HG03095 (cell line): ENCODE measurements at regions not wholly inside any gene's neighbourhood (a gene's known extent, or its start where the extent isn't known, plus 50 kb on each side); places are given as distances from the start of the nearest gene placed in this dataset.
"Not testable (repeated sequence)": the region's sequence is repeated elsewhere in the genome, so short reads cannot be mapped to it uniquely, and the experiment has no call there.

Experiments
- ATAC-seq: cut with Tn5 transposase; IDR thresholded peaks from one replicate; pipeline ENCODE4 v1.9.1; 2021; ENCODE audit warnings: moderate library complexity; ENCODE audit not compliant: unreplicated experiment

DNA sequence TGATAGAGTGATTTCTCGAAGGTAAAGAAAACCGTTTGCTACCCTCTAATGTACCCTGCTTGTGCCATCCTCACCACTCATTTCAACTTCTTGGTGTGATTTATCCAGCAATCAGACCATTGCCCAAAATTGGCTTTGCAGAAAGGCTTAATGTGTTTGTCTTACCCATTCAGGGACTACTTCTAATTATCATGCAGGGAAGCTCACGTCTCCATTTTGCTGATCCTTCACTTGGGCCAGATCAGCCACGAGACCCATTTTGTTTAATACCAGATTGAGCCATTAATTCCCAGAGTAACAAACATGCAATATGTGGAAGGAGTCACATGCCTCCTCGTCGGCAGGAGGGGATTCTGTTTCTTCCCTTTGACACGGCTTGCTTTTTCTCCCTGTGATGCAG lies 51.1 kb upstream of the CRY1 start:
- no peak for ATAC-seq

DNA sequence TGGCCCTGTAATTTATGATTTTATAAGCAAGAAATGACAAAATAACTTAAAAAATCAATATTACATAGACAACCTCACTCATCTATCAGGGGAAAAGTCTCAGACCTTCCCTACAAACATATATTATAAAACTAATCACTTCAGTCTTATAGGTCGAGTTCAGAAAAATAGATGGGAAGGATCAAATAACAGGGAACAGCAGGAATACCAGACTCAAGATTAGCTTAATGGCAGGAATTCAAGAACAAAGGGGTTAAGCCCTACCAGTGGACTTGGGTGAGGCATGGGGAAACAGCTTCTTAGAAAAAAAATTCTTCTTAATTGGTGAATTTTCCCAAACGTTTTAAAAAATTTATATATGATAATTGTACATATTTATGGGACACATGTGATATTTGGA lies 51.6 kb upstream of the CRY1 start:
- ATAC-seq, result no peak

DNA sequence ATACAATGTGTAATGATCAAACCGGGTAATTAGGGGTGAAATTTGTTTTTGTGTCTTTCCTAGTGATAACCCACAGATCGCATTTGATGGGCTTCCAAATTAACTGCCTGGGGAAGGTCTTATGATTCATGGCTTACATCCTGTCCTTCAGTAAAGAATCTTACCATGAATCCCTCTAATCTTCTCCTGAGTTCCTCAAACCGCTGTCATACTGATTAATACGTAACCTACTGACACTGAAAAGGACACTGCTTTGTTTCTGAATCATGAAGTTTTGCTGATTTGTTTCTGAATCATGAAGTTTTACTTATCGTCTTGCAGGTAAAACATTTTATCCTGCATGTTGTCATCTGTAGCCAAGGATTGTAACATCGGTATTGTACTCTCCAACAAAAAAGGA lies 52.0 kb upstream of the CRY1 start:
- ATAC-seq, result no peak

DNA sequence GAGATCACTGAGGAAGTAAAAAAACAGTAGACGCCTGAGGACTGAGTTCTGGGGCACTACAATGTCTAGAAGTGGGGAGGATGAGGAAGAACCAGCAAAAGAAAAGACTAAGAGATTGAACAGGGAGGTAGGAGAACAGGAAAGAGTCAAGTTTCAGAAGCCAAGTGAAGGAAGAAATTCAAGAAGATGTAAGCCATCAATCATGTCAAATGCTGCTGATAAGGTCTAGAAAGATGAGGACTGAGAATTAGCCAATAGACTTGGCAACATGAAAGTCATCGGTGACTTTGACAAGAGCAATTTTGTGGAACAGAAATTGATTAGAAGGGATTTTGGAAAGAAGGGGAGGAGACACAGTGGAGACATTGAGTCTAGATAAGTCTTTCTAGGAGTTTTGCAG lies 54.8 kb upstream of the CRY1 start:
- ATAC-seq, result no peak

DNA sequence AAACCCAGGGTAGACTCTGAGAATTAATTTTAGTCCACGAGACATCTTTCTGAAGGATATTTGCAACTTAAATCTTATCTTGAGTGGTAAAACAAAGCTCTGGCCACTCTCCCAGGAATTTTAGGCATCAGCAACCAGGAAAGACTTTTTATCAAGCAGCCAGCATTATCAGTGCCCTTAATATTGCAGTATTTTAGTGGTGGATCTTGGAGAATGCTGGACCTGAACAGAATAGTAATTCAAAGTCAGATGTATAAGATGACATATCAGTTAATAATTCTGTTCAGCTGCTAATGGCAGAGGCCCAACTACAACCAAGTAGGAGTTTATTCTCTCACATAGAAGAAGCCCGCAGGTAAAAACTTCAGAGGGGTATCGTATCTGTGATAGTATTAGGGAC lies 59.0 kb upstream of the CRY1 start:
- ATAC-seq, result no peak

DNA sequence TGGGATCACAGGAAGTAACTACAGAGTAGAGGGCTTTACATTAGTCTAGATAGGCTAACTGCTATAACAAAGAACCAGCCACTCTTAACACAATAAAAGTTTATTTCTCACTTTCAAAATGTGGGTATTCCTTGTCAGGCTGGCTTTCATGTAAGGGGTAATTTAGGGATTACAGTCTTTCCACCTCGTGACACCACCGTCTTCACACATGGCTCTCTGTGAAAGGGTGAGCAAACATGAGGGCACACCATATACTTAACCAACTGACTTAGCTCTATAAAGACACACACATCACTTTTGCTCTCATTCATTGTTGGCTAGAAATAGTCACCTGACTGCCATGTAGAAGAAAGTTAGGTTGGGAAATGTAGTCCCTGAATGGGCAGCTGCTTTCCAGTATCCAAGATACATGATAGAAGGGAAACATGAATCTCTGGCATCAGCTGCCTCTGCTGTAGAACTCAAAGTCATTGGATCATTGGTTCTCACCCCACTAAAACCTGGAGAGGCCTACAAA lies 66.1 kb upstream of the CRY1 start:
- no peak for ATAC-seq

DNA sequence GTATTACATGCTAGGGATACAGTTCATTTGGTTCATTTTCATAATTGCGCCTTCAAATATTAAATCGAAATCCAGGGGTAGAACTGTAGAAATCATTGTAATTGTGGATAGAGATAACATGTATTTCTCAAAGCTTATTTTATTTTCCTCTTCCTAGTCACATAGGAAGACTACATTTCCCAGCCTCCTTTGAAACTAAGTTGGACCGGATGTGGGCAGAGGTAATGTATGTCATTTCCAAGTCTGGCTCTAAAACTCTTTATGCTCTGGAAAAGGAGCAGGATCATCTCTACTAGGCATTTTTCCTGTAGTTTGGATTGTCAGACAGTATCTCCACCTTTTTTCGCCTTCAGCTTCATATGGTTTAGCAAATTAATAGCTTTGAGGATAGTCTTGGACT lies 70.1 kb upstream of the CRY1 start:
- ATAC-seq, result no peak

DNA sequence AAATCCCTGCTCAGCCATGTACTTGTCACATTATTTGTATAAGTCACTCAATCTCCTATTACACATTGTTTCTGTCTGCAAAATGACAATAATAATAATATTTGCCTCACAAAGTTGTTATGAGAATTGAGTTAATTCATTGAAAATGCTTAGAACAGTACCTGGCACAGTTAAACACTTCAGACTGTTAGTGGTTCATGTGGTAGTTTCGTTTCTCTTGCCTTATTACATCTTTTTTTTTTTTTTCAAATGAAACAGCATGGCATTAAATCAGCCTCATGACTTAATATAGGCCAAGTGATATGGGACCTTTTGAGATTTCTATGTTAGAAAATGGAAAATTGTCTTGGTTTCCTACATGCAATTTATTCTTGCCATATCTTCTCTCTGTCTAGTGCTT lies 71.0 kb upstream of the CRY1 start:
- ATAC-seq, result no peak

DNA sequence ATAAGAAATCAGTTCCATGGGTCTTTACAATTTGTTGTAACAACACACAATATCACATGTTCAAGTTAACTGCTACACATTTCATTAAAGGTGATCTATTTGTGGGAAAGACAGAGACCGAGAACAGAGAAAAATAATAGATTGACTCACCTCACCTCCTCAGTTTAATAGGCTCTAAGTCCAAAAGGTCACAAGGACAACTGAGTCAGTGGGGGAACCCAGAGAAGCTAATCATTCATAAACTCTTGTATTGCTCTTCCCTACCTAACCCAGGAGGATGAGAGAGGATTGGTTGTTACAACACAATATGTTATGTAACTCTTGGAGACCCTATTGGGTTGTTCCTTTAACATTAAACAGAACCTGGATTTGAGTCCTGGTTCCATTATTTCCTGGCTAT lies 72.2 kb upstream of the CRY1 start:
- ATAC-seq, result no peak

DNA sequence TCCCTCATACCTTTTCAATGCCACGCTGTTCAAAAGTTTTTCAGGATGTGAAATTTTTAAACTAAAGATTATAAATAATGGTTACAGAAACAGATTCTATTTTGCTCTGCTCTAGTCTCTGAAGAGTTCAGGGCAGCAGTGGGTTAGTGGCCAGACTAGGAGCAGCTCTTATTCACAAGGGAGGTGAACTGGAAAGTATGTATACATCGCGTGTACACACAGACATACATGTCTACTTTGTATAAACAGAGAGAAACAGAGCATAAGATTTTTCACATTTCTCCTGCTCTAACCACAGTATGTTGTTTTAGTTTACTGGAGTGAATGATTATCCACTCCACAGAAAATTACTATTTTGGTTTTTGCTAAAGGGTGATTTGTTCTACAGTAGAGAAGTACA lies 74.4 kb upstream of the CRY1 start:
- ATAC-seq, result no peak

DNA sequence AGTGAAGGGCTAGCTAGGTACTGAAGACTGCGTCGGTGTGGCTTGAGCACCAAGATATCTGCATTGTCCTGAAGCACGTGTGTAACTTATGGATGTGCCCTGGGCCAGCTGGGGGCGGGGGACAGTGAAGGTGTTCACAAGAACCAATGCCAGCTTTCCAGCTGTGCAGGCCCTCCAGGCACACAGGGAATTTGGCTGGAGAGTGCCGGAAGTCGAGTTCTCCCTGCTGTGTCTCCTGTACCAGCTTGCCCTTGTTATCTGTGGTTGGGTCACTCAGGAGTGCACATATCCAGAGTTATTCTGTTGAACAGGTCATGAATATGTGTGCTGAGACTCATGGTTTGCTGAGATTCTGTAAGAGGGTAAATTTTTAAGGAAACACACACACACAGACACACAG lies 75.9 kb upstream of the CRY1 start:
- ATAC-seq, result no peak

DNA sequence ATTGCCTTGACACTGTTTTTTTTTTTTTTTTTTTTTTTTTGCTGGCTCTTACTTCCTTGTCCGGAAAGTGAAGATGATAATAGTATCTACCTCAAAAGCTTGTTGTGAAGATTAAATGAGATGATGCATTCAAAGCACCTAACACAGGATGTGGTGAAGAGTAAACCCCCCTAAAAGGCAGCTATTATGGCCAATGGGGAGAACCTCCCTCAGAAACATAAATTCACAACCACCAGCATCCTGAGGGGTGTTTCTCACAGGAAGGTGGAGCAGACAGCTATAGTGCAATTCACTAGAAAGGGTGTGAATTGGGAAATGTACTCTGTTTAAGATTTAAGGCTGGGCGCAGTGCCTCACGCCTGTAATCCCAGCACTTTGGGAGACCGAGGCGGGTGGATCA lies 85.4 kb upstream of the CRY1 start:
- ATAC-seq, result no peak

DNA sequence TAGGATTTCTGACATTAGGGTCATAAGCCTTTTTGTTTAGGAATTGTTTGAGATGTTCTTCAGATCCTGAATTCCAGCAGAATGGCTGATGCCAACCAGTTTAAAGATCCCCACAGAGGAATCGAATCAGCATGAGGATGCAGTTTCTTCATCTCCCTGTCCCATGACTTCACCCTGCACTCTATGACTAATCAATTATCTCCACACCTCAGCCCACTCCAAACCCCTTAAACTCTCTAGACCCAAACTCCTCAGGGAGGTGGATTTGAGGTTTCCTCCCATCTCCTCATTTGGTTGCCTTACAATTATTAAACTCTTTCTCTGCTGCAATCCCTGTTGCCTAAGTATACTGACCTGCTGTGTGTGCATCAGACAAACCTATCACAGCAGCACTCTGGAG lies 86.5 kb upstream of the CRY1 start:
- ATAC-seq, result no peak

DNA sequence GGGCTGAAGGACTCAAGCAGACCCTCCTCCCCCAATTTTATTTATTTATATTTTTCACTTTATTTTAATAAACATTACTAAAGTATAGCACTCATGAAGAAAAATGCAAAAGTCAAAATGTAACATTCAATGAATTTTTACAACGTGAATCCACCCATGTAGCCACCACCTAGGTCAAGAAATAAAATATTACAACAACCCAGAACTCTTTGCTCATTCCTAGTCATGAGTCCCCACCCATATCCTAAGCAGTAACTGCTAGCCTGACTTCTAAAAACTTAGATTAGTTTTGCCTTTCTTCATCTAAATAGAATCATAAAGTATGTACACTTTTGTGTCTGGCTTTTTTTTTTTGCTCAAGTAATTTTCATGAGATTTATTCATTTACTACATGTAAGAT lies 86.9 kb upstream of the CRY1 start:
- no peak for ATAC-seq

DNA sequence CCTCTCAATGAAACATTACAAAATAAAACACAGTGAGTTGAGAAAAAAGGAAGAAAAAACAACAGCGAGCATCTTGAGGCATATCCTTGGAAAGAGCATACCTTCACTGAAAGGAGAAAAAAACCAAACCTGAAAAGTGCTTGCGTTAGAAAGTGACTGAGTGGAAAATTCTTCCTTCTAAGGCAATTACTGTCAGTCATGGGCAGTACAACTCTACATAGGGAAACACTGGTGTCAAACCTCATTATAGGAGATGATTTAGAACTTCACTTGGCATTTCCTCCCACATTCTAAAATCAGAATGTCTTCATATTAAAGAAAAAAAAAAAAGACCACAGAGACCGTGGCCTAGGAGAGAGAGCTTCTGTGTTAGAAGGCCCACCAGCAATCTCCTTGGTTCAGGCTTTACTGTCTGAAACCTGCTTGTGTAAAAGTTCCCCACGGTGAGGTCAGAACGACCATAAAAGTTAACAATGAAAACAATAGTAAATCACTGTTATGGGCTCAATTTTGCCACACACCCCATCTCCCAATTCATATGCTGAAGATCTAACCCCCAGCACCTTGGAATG lies 91.1 kb upstream of the CRY1 start:
- ATAC-seq, result no peak

DNA sequence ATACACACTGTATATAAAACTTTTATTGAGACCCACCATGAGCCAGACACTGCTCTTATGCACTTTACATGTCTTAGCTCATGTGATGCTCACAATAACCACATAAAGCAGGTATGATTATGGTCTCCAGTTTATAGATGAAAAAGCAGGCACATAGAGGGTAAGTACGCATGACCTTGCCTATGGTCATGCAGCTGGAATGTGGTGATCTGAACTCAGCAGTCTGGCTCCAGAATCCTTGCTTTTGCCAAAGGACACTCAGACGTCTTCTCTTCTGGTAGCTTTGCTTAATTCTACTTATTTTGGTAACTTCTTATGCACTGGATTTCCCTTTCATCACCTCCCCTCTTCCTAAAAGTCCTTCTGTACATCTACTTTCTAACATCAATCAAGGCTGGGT lies 103.3 kb upstream of the CRY1 start:
- no peak for ATAC-seq

DNA sequence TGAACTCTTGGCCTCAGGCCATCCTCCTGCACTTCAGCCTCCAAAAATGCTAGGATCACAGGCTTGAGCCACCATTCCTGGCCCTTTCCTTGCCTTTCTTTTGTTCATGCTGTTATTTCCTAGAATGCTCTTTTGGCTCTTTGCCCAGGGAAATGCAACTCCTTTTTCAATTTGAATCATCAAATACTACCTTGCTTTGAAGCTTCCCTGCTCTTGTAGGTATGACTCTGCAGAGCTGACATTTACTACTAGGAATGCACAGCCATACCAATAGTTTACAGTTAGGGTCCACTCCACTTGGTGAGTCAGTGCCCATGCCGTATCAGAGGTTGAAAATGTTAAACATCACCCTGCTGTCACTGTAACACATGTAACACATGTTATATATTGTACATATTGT lies 107.0 kb upstream of the CRY1 start:
- no peak for ATAC-seq

DNA sequence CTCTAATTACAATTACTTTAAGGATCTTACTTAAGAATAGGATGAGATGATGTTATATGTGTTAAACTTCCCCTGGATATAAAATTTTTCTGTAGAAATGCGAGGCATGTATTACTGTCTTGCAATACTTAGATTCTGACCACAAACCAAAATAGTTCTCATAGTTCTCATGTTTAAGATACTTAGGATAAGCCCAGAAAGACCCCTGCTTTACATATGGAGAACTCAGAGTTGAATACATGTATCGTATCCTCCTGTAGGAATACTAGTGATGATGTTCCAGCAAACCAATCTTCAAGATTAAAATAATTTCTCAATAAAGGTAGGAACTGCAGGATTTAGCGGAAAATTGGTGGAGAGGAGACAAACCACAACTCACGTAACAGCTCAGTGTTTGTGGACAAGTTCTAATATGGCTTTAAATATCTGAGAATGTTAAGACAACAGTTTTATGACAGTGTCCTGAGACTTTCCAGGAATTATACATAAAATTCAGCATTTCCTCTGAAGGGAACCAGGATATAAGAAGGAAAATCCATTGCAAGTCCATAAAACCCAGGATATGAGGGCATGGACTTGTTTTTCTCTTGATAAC lies 114.7 kb upstream of the CRY1 start:
- no peak for ATAC-seq

DNA sequence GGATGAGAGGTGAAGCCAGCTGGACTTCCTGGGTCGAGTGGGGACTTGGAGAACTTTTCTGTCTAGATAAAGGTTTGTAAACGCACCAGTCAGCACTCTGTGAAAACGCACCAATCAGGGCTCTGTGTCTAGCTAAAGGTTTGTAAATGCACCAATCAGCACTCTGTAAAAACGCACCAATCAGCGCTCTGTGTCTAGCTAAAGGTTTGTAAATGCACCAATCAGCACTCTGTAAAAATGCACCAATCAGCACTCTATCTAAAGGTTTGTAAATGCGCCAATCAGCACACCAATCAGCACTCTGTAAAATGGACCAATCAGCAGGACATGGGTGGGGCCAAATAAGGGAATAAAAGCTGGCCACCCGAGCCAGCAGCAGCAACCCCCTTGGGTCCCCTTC lies 116.4 kb upstream of the CRY1 start:
- not testable (repeated sequence) for ATAC-seq

DNA sequence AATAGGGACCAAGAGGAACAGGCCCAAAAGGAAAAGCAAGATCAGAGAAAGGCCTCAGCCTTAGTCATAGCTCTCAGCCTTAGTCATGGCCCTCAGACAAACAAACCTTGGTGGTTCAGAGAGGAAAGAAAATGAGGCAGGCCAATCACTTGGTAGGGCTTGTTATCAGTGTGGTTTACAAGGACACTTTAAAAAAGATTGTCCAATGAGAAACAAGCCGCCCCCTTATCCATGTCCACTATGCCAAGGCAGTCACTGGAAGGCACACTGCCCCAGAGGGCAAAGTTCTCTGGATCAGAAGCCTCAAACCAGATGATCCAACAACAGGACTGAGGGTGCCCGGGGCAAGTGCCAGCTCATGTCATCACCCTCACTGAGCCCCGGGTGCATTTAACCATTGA lies 121.0 kb upstream of the CRY1 start:
- ATAC-seq, result not testable (repeated sequence)

DNA sequence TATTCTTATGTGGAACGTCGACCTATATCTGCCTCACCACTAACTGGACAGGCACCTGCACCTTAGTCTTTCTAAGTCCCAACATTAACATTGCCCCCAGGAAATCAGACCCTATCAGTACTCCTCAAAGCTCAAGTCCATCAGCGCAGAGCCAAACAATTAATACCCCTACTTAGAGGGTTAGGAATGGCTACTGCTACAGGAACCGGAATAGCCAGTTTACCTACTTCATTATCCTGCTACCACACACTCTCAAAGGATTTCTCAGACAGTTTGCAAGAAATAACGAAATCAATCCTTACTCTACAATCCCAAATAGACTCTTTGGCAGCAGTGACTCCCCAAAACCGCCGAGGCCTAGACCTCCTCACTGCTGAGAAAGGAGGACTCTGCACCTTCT lies 123.1 kb upstream of the CRY1 start:
- not testable (repeated sequence) for ATAC-seq

DNA sequence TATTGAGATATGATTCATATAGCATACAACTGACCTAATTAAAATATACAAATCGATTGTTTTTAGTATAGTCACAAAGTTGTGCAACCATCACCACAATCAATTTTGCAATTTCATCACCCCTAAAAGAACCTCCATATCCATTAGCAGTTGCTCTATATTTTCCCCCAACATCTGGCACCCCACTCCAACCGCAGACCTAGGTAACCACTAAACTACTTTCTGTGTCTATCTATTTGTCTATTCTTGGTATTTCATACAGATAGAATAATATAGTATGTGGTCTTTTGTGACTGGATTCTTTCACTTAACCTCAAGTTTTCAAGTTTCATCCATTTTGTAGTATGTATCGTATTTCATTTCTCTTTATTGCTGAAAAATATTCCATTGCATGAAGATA lies 126.0 kb upstream of the CRY1 start:
- ATAC-seq, result no peak

DNA sequence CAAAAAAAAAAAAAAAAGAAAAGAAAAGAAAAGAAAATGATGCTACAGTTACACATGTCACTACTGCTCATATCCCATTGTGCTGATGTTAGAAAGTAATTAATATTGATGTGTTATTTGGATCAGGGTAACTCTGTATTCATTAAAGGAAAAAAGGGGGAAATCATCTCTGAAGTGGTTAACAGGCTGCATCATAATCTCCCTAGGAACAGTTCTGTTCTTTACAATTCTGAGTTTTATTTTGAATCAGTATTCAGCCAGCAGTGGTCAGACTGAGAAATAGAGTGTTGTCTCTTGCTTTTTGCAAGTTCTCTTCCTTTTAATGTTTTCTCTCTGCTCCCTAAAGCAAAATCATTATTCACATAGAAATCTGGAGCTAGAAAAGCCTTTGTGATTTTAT lies 128.6 kb upstream of the CRY1 start:
- ATAC-seq, result no peak
